Ishikawa (cell line): ENCODE measurements at regions not wholly inside any gene's neighbourhood (a gene's known extent, or its start where the extent isn't known, plus 50 kb on each side); places are given as distances from the start of the nearest gene placed in this dataset.

Source experiments
- EP300 ChIP-seq: IDR thresholded peaks from 2 replicates; pipeline ENCODE4 v1.6.1; 2012; ENCODE audit warnings: borderline replicate concordance
- ZBTB7A ChIP-seq: IDR thresholded peaks from 2 replicates; pipeline ENCODE4 v1.6.1; 2012; ENCODE audit warnings: low read depth

- no peak for TF ChIP-seq EP300
- TF ChIP-seq ZBTB7A = no peak
These were observed 80.7 kb downstream of the TEX29 start for GRCh38 chr13:111401151-111401550.
